Fibroblast of the aortic adventitia (primary cell): ENCODE measurements at regions not wholly inside any gene's neighbourhood (a gene's known extent, or its start where the extent isn't known, plus 50 kb on each side); places are given as distances from the start of the nearest gene placed in this dataset.
"Not testable (repeated sequence)": the region's sequence is repeated elsewhere in the genome, so short reads cannot be mapped to it uniquely, and the experiment has no call there.

Source experiments
- DNase-seq: peaks from one replicate; pipeline ENCODE4 v3.0.0-alpha.2; 2010; ENCODE audit warnings: low read depth
- H3K4me3 ChIP-seq: 2 replicates; pipeline ENCODE4 v1.5.1; 2011; ENCODE audit warnings: low read depth, mild to moderate bottlenecking, control low read depth, low read length, moderate library complexity
- TF ChIP-seq, protein P1 (sequence below): IDR thresholded peaks from 2 replicates; pipeline ENCODE4 v1.5.1; 2011; ENCODE audit warnings: mild to moderate bottlenecking, low read length, control low read depth, inconsistent platforms; ENCODE audit not compliant: insufficient read depth

DNA sequence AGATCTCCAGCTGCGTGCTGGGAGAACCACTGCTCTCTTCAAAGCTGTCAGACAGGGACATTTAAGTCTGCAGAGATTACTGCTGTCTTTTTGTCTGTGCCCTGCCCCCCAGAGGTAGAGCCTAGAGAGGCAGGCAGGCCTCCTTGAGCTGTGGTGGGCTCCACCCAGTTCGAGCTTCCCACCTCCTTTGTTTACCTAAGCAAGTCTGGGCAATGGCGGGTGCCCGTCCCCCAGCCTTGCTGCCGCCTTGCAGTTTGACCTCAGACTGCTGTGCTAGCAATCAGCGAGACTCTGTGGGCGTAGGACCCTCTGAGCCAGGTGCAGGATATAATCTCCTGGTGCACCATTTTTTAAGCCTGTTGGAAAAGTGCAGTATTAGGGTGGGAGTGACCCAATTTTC, 128.6 kb downstream of the ACTR3 start:
- H3K4me3 ChIP-seq, DNase-seq: not testable (repeated sequence)

DNA sequence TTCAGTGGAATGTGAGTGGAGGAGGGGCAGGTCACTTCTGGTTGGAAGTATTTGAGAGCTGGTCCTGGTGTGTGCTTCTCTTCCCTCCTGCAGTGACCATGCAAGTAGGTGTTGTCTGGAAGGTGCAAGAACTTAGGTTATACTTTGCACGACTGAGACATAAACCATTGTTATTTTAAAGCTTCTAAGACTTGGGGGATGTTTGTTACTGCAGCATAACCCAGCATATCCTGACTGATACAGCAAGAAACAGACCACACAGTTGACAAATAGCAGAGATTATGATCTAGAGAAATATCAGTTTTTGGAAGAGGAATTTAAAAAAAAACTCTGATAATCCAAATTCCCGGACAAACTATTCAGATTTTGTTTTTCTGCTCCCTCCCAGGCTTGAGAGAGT, 130.8 kb downstream of the ACTR3 start:
- DNase-seq = no peak
- no peak overlapping the region for H3K4me3 ChIP-seq
- TF ChIP-seq, protein P1, sequence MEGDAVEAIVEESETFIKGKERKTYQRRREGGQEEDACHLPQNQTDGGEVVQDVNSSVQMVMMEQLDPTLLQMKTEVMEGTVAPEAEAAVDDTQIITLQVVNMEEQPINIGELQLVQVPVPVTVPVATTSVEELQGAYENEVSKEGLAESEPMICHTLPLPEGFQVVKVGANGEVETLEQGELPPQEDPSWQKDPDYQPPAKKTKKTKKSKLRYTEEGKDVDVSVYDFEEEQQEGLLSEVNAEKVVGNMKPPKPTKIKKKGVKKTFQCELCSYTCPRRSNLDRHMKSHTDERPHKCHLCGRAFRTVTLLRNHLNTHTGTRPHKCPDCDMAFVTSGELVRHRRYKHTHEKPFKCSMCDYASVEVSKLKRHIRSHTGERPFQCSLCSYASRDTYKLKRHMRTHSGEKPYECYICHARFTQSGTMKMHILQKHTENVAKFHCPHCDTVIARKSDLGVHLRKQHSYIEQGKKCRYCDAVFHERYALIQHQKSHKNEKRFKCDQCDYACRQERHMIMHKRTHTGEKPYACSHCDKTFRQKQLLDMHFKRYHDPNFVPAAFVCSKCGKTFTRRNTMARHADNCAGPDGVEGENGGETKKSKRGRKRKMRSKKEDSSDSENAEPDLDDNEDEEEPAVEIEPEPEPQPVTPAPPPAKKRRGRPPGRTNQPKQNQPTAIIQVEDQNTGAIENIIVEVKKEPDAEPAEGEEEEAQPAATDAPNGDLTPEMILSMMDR = no peak

DNA sequence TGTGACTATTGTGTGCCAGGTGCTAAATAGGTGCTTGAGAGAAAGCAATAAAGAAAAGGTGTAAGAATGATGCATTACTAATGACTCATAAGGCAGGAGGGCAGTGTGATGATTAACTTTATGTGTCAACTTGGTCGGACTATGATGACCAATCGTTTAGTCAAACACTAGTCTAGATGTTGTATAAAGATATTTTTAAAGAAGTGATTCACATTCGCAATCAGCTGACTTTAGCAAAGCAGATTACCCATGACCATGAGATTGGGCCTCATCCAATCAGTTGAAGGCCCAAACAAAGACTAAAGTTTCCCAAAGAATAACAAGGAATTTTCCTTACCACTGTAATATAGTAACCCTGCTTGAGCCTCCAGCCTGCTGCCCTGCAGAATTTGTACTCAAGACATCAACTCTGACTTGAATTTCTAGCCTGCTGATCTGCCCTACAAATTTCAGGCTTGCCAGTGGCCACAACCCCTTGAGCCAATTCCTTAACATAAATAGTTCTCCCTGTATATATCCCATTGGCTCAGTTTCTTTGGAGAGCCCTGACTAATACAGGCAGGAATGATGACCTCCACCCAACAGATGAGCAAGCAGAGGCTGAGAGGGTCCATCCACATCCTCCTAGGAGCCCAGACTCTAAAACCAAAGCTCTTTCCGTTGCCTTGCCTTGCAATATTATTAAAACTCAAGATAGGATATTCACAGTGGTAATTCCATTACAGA, 132.6 kb downstream of the ACTR3 start:
- TF ChIP-seq, protein P1 = no peak
- H3K4me3 ChIP-seq = no peak overlapping the region
- DNase-seq = peak; percentile 90

DNA sequence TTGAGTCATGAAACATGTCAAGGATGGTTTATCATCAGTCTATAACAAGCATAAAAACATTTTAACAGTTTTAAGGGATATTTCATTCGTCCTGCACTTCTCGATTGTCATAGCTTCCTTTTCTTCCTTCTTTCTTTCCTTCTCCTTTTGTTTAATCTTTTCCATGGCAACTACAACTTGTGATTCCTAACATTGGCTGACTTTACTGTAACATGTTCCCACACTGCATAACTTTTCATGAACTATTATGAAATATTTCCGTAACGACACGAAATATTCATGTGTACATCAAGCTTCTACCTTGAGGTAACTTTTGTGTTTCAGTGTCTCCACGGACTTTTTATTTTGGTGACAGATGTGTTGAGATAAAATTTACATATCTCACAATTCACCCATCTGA, 134.4 kb downstream of the ACTR3 start:
- TF ChIP-seq, protein P1 = no peak
- no peak overlapping the region for H3K4me3 ChIP-seq
- no peak for DNase-seq

DNA sequence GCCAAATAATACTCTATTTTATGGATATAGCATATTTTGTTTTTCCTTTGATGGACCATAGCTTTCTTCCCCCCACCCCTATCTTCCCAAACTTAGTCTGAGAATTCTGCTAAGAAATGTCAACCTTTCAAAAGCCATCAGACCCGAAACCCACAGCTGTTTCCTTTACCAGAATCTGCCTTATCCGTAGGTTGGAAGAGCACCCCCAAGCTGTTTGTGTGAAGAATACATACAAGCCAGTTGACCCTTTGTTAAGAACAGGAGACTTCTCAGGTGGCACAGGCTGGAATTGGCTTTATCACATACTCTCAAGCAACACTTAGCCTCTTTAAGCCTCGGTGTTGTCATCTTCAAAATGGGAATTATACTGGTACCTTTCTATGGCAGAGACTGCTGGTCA, 135.1 kb downstream of the ACTR3 start:
- H3K4me3 ChIP-seq = no peak overlapping the region

DNA sequence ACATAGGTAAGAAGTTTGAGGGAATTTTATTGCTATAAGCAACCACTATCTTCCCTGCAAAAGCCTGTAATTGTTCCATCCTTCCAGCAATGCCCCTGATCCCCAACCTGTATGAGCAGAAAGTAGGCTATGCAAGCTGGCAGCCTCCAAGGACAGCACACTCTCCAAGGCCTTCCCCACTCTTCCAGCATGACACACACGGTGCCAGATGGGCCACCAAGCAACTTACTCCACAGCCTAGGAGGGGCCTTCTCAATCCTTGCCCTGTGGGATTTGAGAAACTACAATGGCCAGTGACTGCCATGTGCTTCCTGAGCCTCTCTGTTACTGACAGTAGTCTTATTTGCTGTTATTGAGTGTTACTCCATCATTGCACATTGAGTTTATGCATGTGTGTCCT, 137.5 kb downstream of the ACTR3 start:
- no peak overlapping the region for H3K4me3 ChIP-seq
- DNase-seq = no peak
- TF ChIP-seq, protein P1 = no peak

More for the DNA sequence above, 135.1 kb downstream of the ACTR3 start:
- DNase-seq = no peak
- TF ChIP-seq, protein P1 = no peak

DNA sequence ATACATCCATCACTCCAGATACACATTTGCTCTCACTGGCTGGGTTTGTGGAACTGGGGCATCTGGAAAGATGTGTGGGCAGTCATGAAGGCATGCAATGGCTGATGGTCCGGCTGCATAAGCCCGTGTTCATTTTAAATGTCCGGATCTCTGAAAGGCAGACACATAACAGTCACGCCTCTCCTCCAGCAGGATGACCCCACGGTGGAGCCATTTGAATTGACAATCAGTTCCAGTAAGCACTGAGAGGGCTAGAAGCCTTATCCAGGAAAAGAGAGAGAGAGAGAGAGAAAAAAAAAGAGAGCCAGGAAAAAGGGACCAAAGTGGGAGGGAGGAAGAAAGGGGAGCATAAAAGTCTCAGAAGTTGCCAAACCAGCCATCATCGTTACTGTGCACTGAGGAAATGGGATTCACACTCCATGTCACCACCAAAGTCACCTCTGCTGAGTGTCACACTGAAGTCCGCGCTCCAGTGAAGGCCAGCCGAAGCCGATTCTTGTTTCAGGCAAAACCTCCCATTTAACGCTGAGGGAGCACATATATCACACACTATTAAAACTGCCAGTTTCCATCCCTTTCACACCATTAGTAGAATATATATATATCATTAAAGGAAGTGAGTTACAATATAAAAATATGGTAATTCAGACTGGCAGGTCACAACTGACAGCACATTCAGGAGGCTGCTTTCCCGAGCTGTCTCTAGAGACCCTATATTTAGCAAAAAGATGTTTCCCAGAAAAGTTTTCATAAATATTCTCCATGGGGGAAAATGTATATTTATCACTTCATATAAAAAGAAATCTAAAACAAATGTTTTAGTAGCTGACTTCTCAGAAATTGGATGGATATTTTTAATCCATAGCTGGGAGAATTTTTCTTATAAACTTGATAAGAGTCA, 142.0 kb downstream of the ACTR3 start:
- TF ChIP-seq, protein P1 = no peak
- no peak overlapping the region for H3K4me3 ChIP-seq
- no peak for DNase-seq
